Activated CD8-positive, alpha-beta memory T cell treated with anti-CD3 and anti-CD28 coated beads for 4 hours (primary cell): ENCODE measurements at regions not wholly inside any gene's neighbourhood (a gene's known extent, or its start where the extent isn't known, plus 50 kb on each side); places are given as distances from the start of the nearest gene placed in this dataset.

Experiments used
- DNase-seq, 2 donors: peaks; one replicate each; pipeline ENCODE4 v3.0.0-alpha.2; 2020; ENCODE audit warnings: low read depth in 2 of 2

- no peak for DNase-seq
Measured at GRCh38 chr1:38115682-38116202, 69.1 kb upstream of the POU3F1 start.

GRCh38 chr1:38115226-38115625, 68.6 kb upstream of the POU3F1 start:
- no peak for DNase-seq

- no peak for DNase-seq
Measured at GRCh38 chr1:38114241-38115026, 67.8 kb upstream of the POU3F1 start.

- DNase-seq = no peak
Measured at GRCh38 chr1:38113159-38113666, 66.6 kb upstream of the POU3F1 start.

- no peak for DNase-seq
Measured at GRCh38 chr1:38111589-38111988, 65.0 kb upstream of the POU3F1 start.

- no peak for DNase-seq
Measured at GRCh38 chr1:38105267-38105666, 58.7 kb upstream of the POU3F1 start.

GRCh38 chr1:38102636-38103035, 56.0 kb upstream of the POU3F1 start:
- no peak for DNase-seq

- DNase-seq = no peak
Measured at GRCh38 chr1:38101037-38101785, 54.6 kb upstream of the POU3F1 start.

DNA sequence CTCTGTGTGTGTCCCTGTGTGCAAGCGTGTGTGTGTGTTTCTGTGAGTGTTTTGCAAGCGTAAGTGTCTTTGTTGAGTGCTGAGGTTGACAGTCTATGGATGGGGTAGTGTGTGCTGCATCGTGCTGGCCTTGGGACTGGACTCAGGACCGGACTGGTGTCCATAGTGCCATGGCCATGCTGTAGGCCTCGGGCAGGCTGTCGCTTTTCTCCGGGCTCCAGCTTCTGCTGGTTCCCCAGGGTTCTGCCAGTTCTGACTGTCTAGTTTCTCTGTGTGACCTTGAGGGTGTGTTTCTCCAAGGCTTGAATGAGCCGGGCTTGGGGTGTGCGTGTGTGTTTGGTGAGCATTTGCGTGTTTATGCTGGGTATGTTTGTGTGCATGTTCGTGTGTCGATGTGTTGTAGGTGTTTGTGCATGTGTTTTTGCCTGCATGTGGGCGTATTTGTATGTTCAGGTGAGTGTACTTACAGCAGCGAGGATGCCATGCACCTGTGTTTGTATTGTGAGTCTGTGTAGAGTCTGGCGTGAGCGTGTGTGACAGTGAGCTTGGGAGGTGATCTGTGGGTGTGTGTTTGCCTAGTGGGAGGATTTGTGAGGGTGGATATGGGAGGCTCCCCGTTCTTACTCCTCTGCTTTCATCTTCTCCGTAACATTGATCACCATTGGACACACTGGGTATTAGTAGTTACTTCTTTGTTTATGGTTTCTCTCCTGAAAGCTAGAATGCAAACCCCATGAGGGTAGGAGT, 51.7 kb upstream of the POU3F1 start:
- DNase-seq = no peak

DNA sequence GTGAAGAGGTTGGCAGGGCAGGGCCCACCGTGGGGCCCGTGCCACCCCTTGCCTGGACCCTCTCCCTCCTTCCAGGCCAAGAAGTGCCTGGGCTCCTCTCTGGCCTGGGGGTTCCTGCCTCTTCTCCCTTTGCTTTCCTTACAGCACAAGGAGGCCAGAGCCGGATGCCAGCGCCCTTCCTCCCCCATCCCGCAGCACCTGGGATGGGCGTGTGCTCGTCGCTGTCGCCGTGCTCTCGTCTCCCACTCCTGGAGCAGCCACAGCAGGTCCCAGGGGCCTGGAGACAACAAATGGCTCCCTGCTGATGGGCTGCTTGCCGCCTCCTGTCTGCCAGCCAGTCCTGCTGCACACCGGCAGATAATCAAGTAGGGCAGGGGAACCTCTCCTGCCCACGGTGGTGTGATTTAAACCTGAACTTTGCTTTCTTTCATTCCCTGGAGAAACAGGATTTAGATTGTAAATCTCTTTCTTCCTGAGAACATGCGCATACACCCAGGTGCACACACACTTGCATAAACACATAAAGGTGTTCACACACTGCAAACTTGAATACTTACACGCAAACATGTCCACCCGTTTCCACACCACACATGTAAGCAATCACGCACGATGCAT, 50.8 kb upstream of the POU3F1 start:
- DNase-seq = no peak
